PC-9 (cell line): ENCODE measurements at regions not wholly inside any gene's neighbourhood (a gene's known extent, or its start where the extent isn't known, plus 50 kb on each side); places are given as distances from the start of the nearest gene placed in this dataset.

Experiments
- CTCF ChIP-seq: fragments of 200-600 bp; sonication (generic); conservative IDR thresholded peaks from 2 replicates; pipeline ENCODE4 v1.6.1; 2017; ENCODE audit warnings: mixed run types, antibody characterized with exemption, mild to moderate bottlenecking, moderate library complexity
- EZH2 ChIP-seq: fragments of 200-600 bp; sonication (generic); IDR thresholded peaks from 2 replicates; pipeline ENCODE4 v1.8.0; 2017; ENCODE audit warnings: antibody characterized with exemption, low read depth

GRCh38 chr1:173117108-173117633, 66.4 kb upstream of the TNFSF18 start:
- TF ChIP-seq CTCF (no peak), EZH2 (no peak)
